ENCODE measurements at regions not wholly inside any gene's neighbourhood (a gene's known extent, or its start where the extent isn't known, plus 50 kb on each side); places are given as distances from the start of the nearest gene placed in this dataset.

GRCh38 chr5:97745817-97746216 is 562.8 kb upstream of the RIOK2 start:
- H4K8ac ChIP-seq (ENCODE audit: low read depth, low read length): no peak overlapping the region
- no peak for DNase-seq
- no peak overlapping the region for H3K18ac ChIP-seq (ENCODE audit: low read length)
- H2AK5ac ChIP-seq (ENCODE audit: low read length): no peak overlapping the region
- no peaks in the 10 kb centered on the region for H3K79me2 ChIP-seq (ENCODE audit: control insufficient read depth, insufficient read depth, low read length, poor library complexity)
- H4K91ac ChIP-seq (ENCODE audit: low read depth, low read length): no peak overlapping the region
- no peak overlapping the region for H3K4ac ChIP-seq (ENCODE audit: low read depth, low read length)
- no peaks in the 10 kb centered on the region for H3K27me3 ChIP-seq (ENCODE audit: insufficient read depth, low read length)
- H2AFZ ChIP-seq (ENCODE audit: insufficient read depth, low read length, poor library complexity): no peak overlapping the region
- H3K4me1 ChIP-seq (ENCODE audit: control insufficient read depth in 1 of 2, insufficient read depth in 2 of 2, low read length in 2 of 2): no peaks in the 10 kb centered on the region
- no peak overlapping the region for H3K9ac ChIP-seq (ENCODE audit: low read length)
- H3K4me3 ChIP-seq (ENCODE audit: low read depth, low read length): no peak overlapping the region
- H3K36me3 ChIP-seq (ENCODE audit: control insufficient read depth in 1 of 2, insufficient read depth in 2 of 2, low read length in 2 of 2): no peaks in the 10 kb centered on the region
- H2BK120ac ChIP-seq (ENCODE audit: insufficient read depth, low read length, poor library complexity): no peak overlapping the region
- H3K14ac ChIP-seq (ENCODE audit: low read length): no peak overlapping the region
- no peak overlapping the region for H3K23ac ChIP-seq (ENCODE audit: low read length)
- H4K12ac ChIP-seq (ENCODE audit: low read depth, low read length): no peak overlapping the region
- no peaks in the 10 kb centered on the region for H3K79me1 ChIP-seq (ENCODE audit: low read length)
- no peak overlapping the region for H2BK12ac ChIP-seq (ENCODE audit: low read length)
- no peaks in the 10 kb centered on the region for H3K9me3 ChIP-seq (ENCODE audit: insufficient read depth, low read depth, low read length)
- H2BK5ac ChIP-seq (ENCODE audit: low read depth, low read length, poor library complexity): no peak overlapping the region
- no peak overlapping the region for H3K27ac ChIP-seq (ENCODE audit: low read depth, low read length)
- H3K4me2 ChIP-seq (ENCODE audit: low read length): no peak overlapping the region
- WGBS (ENCODE audit: extremely low coverage, insufficient coverage, insufficient read length): no CpG with 5 or more reads among the region's 4 CpGs

- H3K9me3 ChIP-seq (ENCODE audit: insufficient read depth, low read depth, low read length): no peaks in the 10 kb centered on the region
- H3K27me3 ChIP-seq (ENCODE audit: insufficient read depth, low read length): no peaks in the 10 kb centered on the region
- H3K4ac ChIP-seq (ENCODE audit: low read depth, low read length): no peak overlapping the region
- no peak for DNase-seq
- no peak overlapping the region for H3K27ac ChIP-seq (ENCODE audit: low read depth, low read length)
- no peak overlapping the region for H2AFZ ChIP-seq (ENCODE audit: insufficient read depth, low read length, poor library complexity)
- no peak overlapping the region for H3K9ac ChIP-seq (ENCODE audit: low read length)
- no CpG with 5 or more reads among the region's 2 CpGs for WGBS (ENCODE audit: extremely low coverage, insufficient coverage, insufficient read length)
- no peak overlapping the region for H4K12ac ChIP-seq (ENCODE audit: low read depth, low read length)
- no peaks in the 10 kb centered on the region for H3K4me1 ChIP-seq (ENCODE audit: control insufficient read depth in 1 of 2, insufficient read depth in 2 of 2, low read length in 2 of 2)
- H4K91ac ChIP-seq (ENCODE audit: low read depth, low read length): no peak overlapping the region
- H3K14ac ChIP-seq (ENCODE audit: low read length): no peak overlapping the region
- no peak overlapping the region for H2BK5ac ChIP-seq (ENCODE audit: low read depth, low read length, poor library complexity)
- no peaks in the 10 kb centered on the region for H3K79me2 ChIP-seq (ENCODE audit: control insufficient read depth, insufficient read depth, low read length, poor library complexity)
- H3K79me1 ChIP-seq (ENCODE audit: low read length): no peaks in the 10 kb centered on the region
- no peaks in the 10 kb centered on the region for H3K36me3 ChIP-seq (ENCODE audit: control insufficient read depth in 1 of 2, insufficient read depth in 2 of 2, low read length in 2 of 2)
- H2BK12ac ChIP-seq (ENCODE audit: low read length): no peak overlapping the region
- H4K8ac ChIP-seq (ENCODE audit: low read depth, low read length): no peak overlapping the region
- H3K4me2 ChIP-seq (ENCODE audit: low read length): no peak overlapping the region
- H3K4me3 ChIP-seq (ENCODE audit: low read depth, low read length): no peak overlapping the region
- H3K18ac ChIP-seq (ENCODE audit: low read length): no peak overlapping the region
- no peak overlapping the region for H2BK120ac ChIP-seq (ENCODE audit: insufficient read depth, low read length, poor library complexity)
- no peak overlapping the region for H2AK5ac ChIP-seq (ENCODE audit: low read length)
- no peak overlapping the region for H3K23ac ChIP-seq (ENCODE audit: low read length)
Measured at GRCh38 chr5:97750576-97750975, 567.5 kb upstream of the RIOK2 start.

DNA sequence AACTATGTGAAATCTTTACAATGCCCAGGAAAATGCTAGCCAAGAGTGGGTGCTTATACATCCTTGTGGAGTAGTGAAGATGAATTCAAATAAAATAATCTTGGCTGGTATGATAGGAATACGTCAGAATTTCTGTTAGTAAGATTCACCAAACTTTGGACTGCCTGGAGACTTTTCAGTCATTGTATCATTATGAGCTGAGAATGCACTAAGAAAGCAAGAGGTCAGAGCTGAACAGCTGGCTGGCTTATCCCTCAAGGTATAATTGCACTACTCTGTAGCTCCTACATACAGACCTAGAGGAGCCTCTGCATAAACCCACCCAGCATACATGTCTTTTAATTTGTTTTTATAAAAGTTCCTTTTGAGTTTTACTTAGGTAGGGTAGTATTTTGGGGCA is 568.5 kb upstream of the RIOK2 start:
- H4K91ac ChIP-seq (ENCODE audit: low read depth, low read length): no peak overlapping the region
- no CpG with 5 or more reads among the region's 1 CpG for WGBS (ENCODE audit: extremely low coverage, insufficient coverage, insufficient read length)
- no peak for DNase-seq

DNA sequence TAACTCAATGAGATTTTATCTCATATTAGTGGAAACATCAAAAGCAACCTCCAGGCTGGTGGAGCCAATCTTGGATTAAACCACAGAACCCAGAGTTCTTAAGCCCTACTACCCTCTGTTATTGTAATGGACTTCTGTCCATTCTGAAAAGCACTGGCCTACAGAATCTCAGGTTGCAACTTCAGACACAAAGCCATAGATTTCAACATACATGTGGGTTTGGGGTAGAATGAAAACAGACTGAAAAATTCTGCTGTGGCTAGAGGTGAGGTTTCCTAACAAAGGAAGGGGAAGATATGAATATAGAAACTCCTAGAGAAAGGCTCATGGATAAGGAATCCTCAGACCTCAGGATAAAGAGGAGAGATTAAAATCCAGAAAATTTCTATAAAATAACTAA is 569.8 kb upstream of the RIOK2 start:
- Histone ChIP-seq H3K4ac (ENCODE audit: low read depth, low read length) (no peak overlapping the region), H3K27ac (ENCODE audit: low read depth, low read length) (no peak overlapping the region), H3K9ac (ENCODE audit: low read length) (no peak overlapping the region), H3K27me3 (ENCODE audit: insufficient read depth, low read length) (no peaks in the 10 kb centered on the region), H3K23ac (ENCODE audit: low read length) (no peak overlapping the region), H3K36me3 (ENCODE audit: control insufficient read depth in 1 of 2, insufficient read depth in 2 of 2, low read length in 2 of 2) (no peaks in the 10 kb centered on the region), H3K4me1 (ENCODE audit: control insufficient read depth in 1 of 2, insufficient read depth in 2 of 2, low read length in 2 of 2) (no peaks in the 10 kb centered on the region), H3K4me2 (ENCODE audit: low read length) (no peak overlapping the region), H4K91ac (ENCODE audit: low read depth, low read length) (no peak overlapping the region), H2BK120ac (ENCODE audit: insufficient read depth, low read length, poor library complexity) (no peak overlapping the region), H3K9me3 (ENCODE audit: insufficient read depth, low read depth, low read length) (no peaks in the 10 kb centered on the region), H3K79me1 (ENCODE audit: low read length) (no peaks in the 10 kb centered on the region), H4K8ac (ENCODE audit: low read depth, low read length) (no peak overlapping the region), H2AK5ac (ENCODE audit: low read length) (no peak overlapping the region), H4K12ac (ENCODE audit: low read depth, low read length) (no peak overlapping the region), H3K18ac (ENCODE audit: low read length) (no peak overlapping the region), H2BK12ac (ENCODE audit: low read length) (no peak overlapping the region), H3K79me2 (ENCODE audit: control insufficient read depth, insufficient read depth, low read length, poor library complexity) (no peaks in the 10 kb centered on the region), H2BK5ac (ENCODE audit: low read depth, low read length, poor library complexity) (no peak overlapping the region), H3K4me3 (ENCODE audit: low read depth, low read length) (no peak overlapping the region), H2AFZ (ENCODE audit: insufficient read depth, low read length, poor library complexity) (no peak overlapping the region), H3K14ac (ENCODE audit: low read length) (no peak overlapping the region)
- no peak for DNase-seq

More for the DNA sequence above, 568.5 kb upstream of the RIOK2 start:
- no peak overlapping the region for H2BK120ac ChIP-seq (ENCODE audit: insufficient read depth, low read length, poor library complexity)
- no peak overlapping the region for H3K9ac ChIP-seq (ENCODE audit: low read length)
- H3K79me2 ChIP-seq (ENCODE audit: control insufficient read depth, insufficient read depth, low read length, poor library complexity): no peaks in the 10 kb centered on the region
- H2AFZ ChIP-seq (ENCODE audit: insufficient read depth, low read length, poor library complexity): no peak overlapping the region
- no peaks in the 10 kb centered on the region for H3K27me3 ChIP-seq (ENCODE audit: insufficient read depth, low read length)
- H3K14ac ChIP-seq (ENCODE audit: low read length): no peak overlapping the region
- H3K18ac ChIP-seq (ENCODE audit: low read length): no peak overlapping the region
- H2BK12ac ChIP-seq (ENCODE audit: low read length): no peak overlapping the region
- no peaks in the 10 kb centered on the region for H3K4me1 ChIP-seq (ENCODE audit: control insufficient read depth in 1 of 2, insufficient read depth in 2 of 2, low read length in 2 of 2)
- no peak overlapping the region for H4K12ac ChIP-seq (ENCODE audit: low read depth, low read length)
- no peaks in the 10 kb centered on the region for H3K79me1 ChIP-seq (ENCODE audit: low read length)
- H3K23ac ChIP-seq (ENCODE audit: low read length): no peak overlapping the region
- H4K8ac ChIP-seq (ENCODE audit: low read depth, low read length): no peak overlapping the region
- H3K4ac ChIP-seq (ENCODE audit: low read depth, low read length): no peak overlapping the region
- H3K27ac ChIP-seq (ENCODE audit: low read depth, low read length): no peak overlapping the region
- H3K9me3 ChIP-seq (ENCODE audit: insufficient read depth, low read depth, low read length): no peaks in the 10 kb centered on the region
- H3K4me3 ChIP-seq (ENCODE audit: low read depth, low read length): no peak overlapping the region
- no peak overlapping the region for H3K4me2 ChIP-seq (ENCODE audit: low read length)
- no peak overlapping the region for H2AK5ac ChIP-seq (ENCODE audit: low read length)
- no peaks in the 10 kb centered on the region for H3K36me3 ChIP-seq (ENCODE audit: control insufficient read depth in 1 of 2, insufficient read depth in 2 of 2, low read length in 2 of 2)
- H2BK5ac ChIP-seq (ENCODE audit: low read depth, low read length, poor library complexity): no peak overlapping the region

DNA sequence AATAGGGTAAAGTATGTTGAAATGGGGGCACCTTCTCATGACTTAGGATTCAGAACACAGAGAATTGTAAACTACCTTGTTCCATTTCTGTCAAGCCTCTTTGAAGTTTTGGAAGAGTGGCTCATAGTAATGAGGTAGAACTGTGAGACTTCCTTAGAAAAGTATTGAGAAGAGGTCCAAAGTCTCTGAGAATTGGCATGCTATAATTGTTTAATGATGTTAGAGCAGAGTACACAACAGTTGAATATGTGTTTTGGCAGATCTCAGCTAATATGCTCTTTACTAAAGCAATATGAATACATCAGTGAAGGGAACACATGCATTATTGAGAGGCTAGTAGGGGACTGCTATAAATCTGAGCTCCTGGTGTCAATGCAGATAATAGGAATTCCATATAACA is 579.4 kb upstream of the RIOK2 start:
- Histone ChIP-seq H3K14ac (ENCODE audit: low read length) (no peak overlapping the region), H2AFZ (ENCODE audit: insufficient read depth, low read length, poor library complexity) (no peak overlapping the region), H3K18ac (ENCODE audit: low read length) (no peak overlapping the region), H3K9ac (ENCODE audit: low read length) (no peak overlapping the region), H3K9me3 (ENCODE audit: insufficient read depth, low read depth, low read length) (no peaks in the 10 kb centered on the region), H2BK120ac (ENCODE audit: insufficient read depth, low read length, poor library complexity) (no peak overlapping the region), H3K4ac (ENCODE audit: low read depth, low read length) (no peak overlapping the region), H4K8ac (ENCODE audit: low read depth, low read length) (no peak overlapping the region), H3K4me3 (ENCODE audit: low read depth, low read length) (no peak overlapping the region), H2AK5ac (ENCODE audit: low read length) (no peak overlapping the region), H3K27me3 (ENCODE audit: insufficient read depth, low read length) (no peaks in the 10 kb centered on the region), H3K79me1 (ENCODE audit: low read length) (no peaks in the 10 kb centered on the region), H4K12ac (ENCODE audit: low read depth, low read length) (no peak overlapping the region), H3K79me2 (ENCODE audit: control insufficient read depth, insufficient read depth, low read length, poor library complexity) (no peaks in the 10 kb centered on the region), H3K36me3 (ENCODE audit: control insufficient read depth in 1 of 2, insufficient read depth in 2 of 2, low read length in 2 of 2) (no peaks in the 10 kb centered on the region), H3K4me2 (ENCODE audit: low read length) (no peak overlapping the region), H3K23ac (ENCODE audit: low read length) (no peak overlapping the region), H3K27ac (ENCODE audit: low read depth, low read length) (no peak overlapping the region), H4K91ac (ENCODE audit: low read depth, low read length) (no peak overlapping the region), H2BK5ac (ENCODE audit: low read depth, low read length, poor library complexity) (no peak overlapping the region), H3K4me1 (ENCODE audit: control insufficient read depth in 1 of 2, insufficient read depth in 2 of 2, low read length in 2 of 2) (no peaks in the 10 kb centered on the region), H2BK12ac (ENCODE audit: low read length) (no peak overlapping the region)
- no peak for DNase-seq
